ENCODE measurements at regions not wholly inside any gene's neighbourhood (a gene's known extent, or its start where the extent isn't known, plus 50 kb on each side); places are given as distances from the start of the nearest gene placed in this dataset.
"Not testable (repeated sequence)": the region's sequence is repeated elsewhere in the genome, so short reads cannot be mapped to it uniquely, and the experiment has no call there.

DNA sequence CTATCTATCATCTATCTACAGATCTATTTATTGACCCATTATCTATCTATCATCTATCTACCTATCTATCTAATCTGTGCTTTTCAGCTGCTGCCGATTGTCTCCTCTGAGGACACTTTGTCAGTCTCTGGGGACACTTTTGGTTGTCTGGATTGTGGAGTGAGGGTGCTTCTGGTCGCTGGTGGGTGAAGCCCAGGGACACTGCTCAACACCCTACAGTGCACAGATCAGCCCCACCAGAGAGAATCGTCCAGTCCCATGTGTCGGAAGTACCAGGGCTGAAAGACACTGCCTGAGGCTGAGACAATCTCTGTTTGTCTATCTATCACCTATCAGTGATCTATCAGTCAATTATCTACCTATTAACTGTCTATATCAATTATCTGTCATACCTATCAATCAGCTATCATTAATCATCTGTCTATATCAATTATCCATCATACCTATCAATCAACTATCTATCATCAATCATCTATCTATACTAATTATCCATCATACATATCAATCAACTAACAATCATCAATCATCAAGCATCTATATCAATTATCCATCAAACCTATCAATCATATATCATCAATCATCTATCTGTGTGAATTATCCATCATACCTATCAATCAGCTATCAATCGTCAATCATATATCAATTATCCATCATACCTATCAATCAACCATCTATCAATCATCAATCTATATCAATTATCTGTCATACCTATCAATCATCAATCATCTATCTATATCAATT lies 70.0 kb upstream of the PPP2R3B start:
- ATAC-seq (replicated peaks) = no peak
- Mint-ChIP-seq H3K27me3 (peaks cover 26% of the 10 kb centered on the region), H3K9me3 (peaks cover 6% of the 10 kb centered on the region), H3K36me3 (ENCODE audit: low read depth) (no peaks in the 10 kb centered on the region), H3K4me1 (peaks cover 6% of the 10 kb centered on the region), H3K27ac (no peak overlapping the region), H3K4me3 (no peak overlapping the region)

DNA sequence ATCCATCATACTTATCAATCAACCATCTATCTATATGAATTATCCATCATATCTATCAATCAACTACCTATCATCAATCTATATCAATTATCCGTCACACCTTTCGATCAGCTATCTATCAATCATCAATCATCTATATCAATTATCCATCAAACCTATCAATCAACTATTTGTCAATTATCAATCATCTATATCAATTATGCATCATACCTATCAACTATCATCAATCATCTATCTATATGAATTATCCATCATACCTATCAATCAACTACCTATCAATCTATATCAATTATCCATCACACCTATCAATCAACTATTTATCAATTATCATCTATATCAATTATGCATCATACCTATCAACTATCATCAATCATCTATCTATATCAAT lies 70.6 kb upstream of the PPP2R3B start:
- H3K27me3 Mint-ChIP-seq = peaks cover 22% of the 10 kb centered on the region
- peaks cover 12% of the 10 kb centered on the region for H3K9me3 Mint-ChIP-seq
- no peaks in the 10 kb centered on the region for H3K36me3 Mint-ChIP-seq (ENCODE audit: low read depth)
- no peak for ATAC-seq (replicated peaks)
- H3K4me3 Mint-ChIP-seq = no peak overlapping the region
- peaks cover 7% of the 10 kb centered on the region for H3K4me1 Mint-ChIP-seq
- no peak overlapping the region for H3K27ac Mint-ChIP-seq

DNA sequence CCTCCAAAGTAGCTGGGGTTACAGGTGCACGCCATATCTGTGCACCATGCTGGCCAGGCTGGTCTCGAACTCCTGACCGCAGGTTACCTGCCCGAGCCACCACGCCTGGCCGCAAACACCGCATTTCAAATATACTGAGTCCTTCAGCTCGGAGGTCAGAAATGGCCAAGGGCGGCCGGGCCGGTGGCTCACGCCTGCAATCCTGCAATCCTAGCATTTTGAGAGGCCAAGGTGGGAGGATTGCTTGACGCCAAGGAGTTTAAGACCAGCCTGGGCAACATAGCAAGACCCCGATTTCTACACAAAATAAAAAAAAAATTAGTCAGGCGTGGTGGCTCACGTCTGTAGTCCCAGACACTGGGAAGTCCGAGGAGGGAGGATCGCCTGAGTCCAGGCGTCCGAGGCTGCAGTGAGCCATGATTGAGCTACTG lies 71.9 kb upstream of the PPP2R3B start:
- Mint-ChIP-seq H3K9me3 (peaks cover 14% of the 10 kb centered on the region), H3K4me1 (peaks cover 7% of the 10 kb centered on the region), H3K27ac (no peak overlapping the region), H3K36me3 (ENCODE audit: low read depth) (no peaks in the 10 kb centered on the region), H3K4me3 (no peak overlapping the region), H3K27me3 (peaks cover 15% of the 10 kb centered on the region)
- no peak for ATAC-seq (replicated peaks)

DNA sequence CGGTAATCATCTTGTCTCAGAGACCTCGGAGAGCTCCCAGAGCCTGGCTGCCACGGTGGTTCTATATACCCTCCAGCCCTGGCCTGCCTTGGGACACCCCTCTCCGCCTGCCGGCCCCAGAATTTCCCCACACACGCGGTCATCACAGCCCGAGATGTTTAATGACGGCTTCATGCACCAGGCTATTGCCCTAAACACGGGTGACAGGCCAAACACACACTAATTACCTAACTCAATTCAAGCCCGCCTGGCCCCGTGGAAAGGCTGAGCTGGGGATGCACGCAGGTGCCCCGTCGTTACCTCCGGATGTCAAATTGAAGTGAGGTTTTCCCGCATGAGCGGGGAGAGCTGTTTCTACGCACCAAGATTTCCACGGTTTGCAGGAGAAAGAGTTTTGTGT lies 72.9 kb upstream of the PPP2R3B start:
- no peak overlapping the region for H3K27ac Mint-ChIP-seq
- peaks cover 15% of the 10 kb centered on the region for H3K27me3 Mint-ChIP-seq
- H3K9me3 Mint-ChIP-seq = peaks cover 14% of the 10 kb centered on the region
- H3K4me3 Mint-ChIP-seq = no peak overlapping the region
- peaks cover 7% of the 10 kb centered on the region for H3K4me1 Mint-ChIP-seq
- ATAC-seq (replicated peaks) = no peak
- H3K36me3 Mint-ChIP-seq (ENCODE audit: low read depth) = no peaks in the 10 kb centered on the region

DNA sequence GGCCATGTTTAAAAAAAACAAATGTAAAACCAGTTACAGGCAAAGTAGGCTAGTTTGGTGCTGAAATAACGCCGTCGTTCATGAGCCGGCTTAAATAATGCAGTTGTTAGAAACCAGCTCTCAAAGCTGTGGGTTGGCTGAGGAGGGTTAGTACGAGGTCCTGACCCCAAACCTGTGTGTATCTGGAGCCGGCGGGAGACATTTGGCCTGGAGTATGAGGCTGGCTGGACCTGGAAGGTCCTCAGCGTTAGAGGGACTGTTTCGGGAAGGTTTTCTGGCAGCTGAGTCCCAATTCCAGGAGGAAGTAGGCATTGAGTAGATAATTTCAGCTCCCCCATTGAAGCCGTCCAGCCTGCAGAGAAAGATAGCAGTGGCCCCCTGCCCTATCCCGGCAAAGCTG lies 73.4 kb upstream of the PPP2R3B start:
- ATAC-seq (replicated peaks) = no peak
- H3K4me3 Mint-ChIP-seq = no peak overlapping the region
- peaks cover 7% of the 10 kb centered on the region for H3K4me1 Mint-ChIP-seq
- peaks cover 14% of the 10 kb centered on the region for H3K9me3 Mint-ChIP-seq
- H3K27ac Mint-ChIP-seq = no peak overlapping the region
- H3K36me3 Mint-ChIP-seq (ENCODE audit: low read depth) = no peaks in the 10 kb centered on the region
- H3K27me3 Mint-ChIP-seq = peaks cover 15% of the 10 kb centered on the region

DNA sequence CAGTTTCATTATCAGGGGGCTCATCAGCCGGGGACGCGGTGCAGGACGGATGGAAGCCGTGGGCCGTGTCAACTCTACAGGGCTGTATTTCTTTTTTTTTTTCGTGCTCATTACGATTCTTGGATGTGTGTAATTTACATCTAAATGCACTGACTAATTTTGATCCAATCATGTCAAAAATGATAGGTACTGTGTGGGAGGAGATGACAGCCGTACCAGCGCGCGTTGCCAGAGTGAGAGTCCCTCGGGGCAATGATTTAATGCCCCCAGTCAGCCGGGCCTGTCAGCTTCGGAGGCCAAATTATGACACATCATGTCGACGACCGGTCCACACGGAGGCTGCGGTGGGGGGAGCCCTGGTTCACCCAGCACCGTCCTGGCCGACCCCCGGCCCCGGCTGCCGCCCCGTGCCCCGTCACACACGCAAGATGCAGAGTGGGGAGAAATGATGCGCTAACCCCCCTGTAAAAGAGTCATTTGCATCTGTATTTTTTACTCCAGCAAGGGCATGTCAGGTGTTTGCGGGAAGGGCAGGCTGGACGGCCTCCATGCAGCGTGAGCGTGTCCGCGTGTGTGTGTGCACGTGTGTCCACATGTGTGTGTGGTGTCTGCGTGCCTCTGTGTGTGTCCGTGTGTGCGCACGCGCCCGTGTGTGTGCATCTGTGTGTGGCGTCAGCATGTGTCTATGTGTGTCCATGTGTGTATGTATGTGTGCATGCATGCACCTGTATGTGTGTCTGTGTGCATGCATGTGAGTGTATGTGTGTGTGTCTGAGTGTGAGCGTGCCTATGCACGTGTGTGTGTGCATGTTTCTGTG lies 74.3 kb upstream of the PPP2R3B start:
- no peak overlapping the region for H3K27ac Mint-ChIP-seq
- H3K27me3 Mint-ChIP-seq = peaks cover 13% of the 10 kb centered on the region

DNA sequence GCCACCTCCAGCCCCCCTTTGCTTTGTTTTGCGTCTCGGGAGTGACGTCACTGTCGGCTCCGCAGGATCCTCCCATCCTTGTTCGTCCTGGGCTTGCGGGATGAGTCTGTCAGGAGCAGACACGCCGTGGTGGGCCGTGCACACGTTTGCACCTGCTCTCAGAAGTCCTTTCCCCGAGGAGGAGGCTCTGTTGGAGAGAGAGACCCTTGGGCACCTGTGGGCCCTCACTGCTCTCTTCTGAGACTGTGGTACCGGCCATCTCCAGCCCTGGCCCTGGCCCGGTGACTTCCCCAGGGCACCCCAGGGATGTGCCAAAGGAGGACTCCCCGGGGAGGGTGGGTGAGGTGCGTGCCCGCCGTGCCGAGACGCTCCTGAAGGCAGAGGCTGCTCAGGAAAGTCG lies 76.1 kb upstream of the PPP2R3B start:
- Mint-ChIP-seq H3K9me3 (peaks cover 14% of the 10 kb centered on the region), H3K36me3 (ENCODE audit: low read depth) (no peaks in the 10 kb centered on the region), H3K27ac (no peak overlapping the region), H3K4me3 (no peak overlapping the region), H3K27me3 (no peaks in the 10 kb centered on the region), H3K4me1 (peaks cover 7% of the 10 kb centered on the region)
- ATAC-seq (replicated peaks) = no peak

More for the DNA sequence above, 74.3 kb upstream of the PPP2R3B start:
- ATAC-seq (replicated peaks) = no peak
- Mint-ChIP-seq H3K9me3 (peaks cover 14% of the 10 kb centered on the region), H3K36me3 (ENCODE audit: low read depth) (no peaks in the 10 kb centered on the region), H3K4me1 (peaks cover 7% of the 10 kb centered on the region), H3K4me3 (no peak overlapping the region)

DNA sequence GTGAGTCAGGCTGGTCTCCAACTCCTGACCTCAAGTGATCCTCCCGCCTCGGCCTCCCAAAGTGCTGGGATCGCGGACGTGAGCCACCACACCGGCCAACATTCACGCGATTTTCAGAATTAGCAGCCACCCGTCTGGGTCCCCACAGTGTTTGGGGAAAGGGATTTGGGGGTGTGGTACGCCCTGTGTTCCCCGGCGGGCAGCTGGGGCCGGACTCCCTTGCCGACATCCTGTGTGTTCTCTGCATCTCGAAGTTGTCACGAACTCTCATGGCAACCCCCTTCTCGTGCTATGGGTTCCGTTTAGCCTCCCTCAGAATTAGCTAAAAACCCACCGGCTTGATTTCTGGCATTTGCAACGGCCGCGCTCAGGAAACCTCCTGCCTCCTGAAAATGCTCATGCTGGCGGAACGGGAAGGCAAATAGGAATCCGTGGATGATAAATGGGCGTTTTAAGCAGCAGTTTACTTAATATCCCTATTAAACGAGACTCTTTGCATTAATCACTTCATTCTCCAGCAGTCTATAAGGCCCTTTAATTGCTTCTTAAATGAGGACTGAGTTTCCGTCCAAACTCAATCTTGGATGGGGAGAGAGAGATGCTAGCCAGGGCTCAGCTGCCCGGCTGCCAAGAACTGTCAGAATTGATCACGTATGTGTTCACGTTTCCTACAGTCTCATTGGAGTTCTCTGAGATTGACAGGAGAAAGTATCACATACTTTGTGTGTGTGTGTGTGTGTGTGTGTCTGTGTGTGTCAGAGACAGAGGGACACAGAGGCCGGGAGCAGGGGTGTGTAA lies 78.9 kb upstream of the PPP2R3B start:
- Mint-ChIP-seq H3K36me3 (ENCODE audit: low read depth) (no peaks in the 10 kb centered on the region), H3K27me3 (no peaks in the 10 kb centered on the region), H3K4me3 (no peak overlapping the region), H3K4me1 (peaks cover 7% of the 10 kb centered on the region), H3K27ac (no peak overlapping the region), H3K9me3 (peaks cover 14% of the 10 kb centered on the region)
- no peak for ATAC-seq (replicated peaks)

DNA sequence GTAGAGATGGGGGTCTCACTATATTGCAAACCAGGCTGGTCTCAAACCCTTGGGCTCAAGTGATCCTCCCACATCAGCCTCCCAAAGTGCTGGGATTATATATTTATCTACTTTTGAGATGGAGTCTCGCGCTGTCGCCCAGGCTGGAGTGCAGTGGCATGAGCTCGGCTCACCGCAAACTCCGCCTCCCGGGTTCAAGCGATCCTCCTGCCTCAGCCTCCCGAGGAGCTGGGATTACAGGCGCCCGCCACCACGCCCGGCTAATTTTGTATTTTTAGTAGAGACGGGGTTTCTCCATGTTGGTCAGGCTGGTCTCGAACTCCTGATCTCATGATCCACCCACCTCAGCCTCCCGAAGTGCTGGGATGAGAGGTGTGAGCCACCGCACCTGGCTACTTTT lies 80.1 kb upstream of the PPP2R3B start:
- H3K4me3 Mint-ChIP-seq; H3K9me3 Mint-ChIP-seq; H3K36me3 Mint-ChIP-seq (ENCODE audit: low read depth); H3K27ac Mint-ChIP-seq; H3K4me1 Mint-ChIP-seq; H3K27me3 Mint-ChIP-seq; ATAC-seq (replicated peaks): not testable (repeated sequence)

DNA sequence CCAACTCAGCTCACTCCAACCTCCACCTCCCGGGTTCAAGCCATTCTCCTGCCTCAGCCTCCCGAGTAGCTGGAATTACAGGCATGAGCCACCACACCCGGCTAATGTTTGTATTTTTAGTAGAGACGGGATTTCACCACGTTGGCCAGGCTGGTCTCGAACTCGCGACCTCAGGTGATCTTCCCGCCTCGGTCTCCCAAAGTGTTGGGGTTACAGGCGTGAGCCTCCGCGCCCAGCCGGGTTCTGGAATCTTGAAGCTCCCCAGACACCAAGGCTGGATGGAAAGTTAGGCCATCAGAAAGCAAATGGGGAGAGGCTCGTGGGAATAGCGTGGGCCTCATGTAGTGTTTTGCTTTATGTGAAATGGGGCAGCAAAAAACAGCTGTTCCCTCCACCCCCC lies 81.0 kb upstream of the PPP2R3B start:
- ATAC-seq (replicated peaks); H3K36me3 Mint-ChIP-seq (ENCODE audit: low read depth); H3K27ac Mint-ChIP-seq; H3K9me3 Mint-ChIP-seq; H3K4me3 Mint-ChIP-seq; H3K4me1 Mint-ChIP-seq; H3K27me3 Mint-ChIP-seq: not testable (repeated sequence)

DNA sequence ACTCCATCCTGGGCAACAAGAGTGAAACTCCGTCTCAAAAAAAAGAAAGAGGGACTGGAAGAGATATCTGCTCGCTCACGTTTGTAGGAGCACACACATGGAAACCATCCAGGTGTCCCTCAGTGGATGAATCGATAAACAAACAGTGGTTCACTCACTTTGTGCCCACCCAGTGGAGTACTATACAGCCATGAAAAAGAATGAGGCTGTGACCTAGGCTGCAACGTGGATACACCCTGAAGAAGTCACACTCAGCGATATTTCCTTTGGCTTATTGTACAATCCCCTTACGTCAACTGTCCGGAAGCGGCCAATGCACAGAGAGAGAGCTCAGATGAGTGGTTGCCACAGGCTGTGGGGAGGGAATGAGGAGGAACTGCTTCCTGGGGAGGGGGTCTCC lies 82.3 kb upstream of the PPP2R3B start:
- ATAC-seq (replicated peaks) = no peak
- H3K4me3 Mint-ChIP-seq = no peak overlapping the region
- no peaks in the 10 kb centered on the region for H3K36me3 Mint-ChIP-seq (ENCODE audit: low read depth)
- no peak overlapping the region for H3K27ac Mint-ChIP-seq
- no peaks in the 10 kb centered on the region for H3K27me3 Mint-ChIP-seq
- H3K9me3 Mint-ChIP-seq = peaks cover 6% of the 10 kb centered on the region
- no peaks in the 10 kb centered on the region for H3K4me1 Mint-ChIP-seq

DNA sequence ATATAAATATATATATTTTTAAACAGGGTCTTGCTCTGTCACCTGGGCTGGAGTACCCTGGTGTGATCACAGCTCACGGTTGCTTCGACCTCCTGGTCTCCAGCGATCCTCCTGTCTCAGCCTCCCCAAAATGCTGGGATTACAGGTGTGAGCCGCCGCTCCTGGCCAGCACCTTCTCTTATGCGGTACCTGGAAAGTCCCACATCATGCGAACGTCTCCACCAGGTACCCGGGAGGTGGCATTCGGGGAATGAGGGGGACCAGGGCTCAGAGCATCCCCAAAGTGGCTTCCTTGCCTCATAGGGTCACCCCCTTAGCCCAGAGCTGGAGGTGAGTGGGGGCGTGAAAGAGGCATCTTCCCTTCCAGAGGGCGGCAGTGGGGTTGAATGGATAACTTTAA lies 84.0 kb upstream of the PPP2R3B start:
- Mint-ChIP-seq H3K27me3 (peaks cover 5% of the 10 kb centered on the region), H3K9me3 (peaks cover 6% of the 10 kb centered on the region), H3K4me3 (no peak overlapping the region), H3K36me3 (ENCODE audit: low read depth) (no peaks in the 10 kb centered on the region), H3K27ac (no peak overlapping the region), H3K4me1 (no peaks in the 10 kb centered on the region)
- ATAC-seq (replicated peaks) = no peak

DNA sequence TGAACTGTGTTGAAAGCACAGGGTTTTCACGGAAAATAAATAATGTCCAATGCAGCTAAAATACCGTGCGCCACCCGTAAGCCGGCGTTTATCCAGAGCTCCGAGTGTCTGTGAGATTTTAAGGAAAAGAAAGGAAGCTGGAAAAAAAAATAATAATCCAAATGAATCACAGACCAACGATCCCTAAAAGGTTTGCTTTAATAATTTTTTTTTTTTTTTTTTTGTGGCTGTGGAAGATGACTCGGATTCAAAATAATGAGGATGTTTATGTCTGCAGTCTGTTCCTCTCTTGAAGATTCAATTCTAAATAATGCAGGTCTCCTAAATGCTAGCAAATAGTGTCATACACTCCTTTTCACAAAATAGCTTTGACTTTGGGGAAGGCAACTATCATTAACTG lies 84.6 kb upstream of the PPP2R3B start:
- H3K4me1 Mint-ChIP-seq = no peaks in the 10 kb centered on the region
- H3K27me3 Mint-ChIP-seq = peaks cover 6% of the 10 kb centered on the region
- peaks cover 6% of the 10 kb centered on the region for H3K9me3 Mint-ChIP-seq
- no peaks in the 10 kb centered on the region for H3K36me3 Mint-ChIP-seq (ENCODE audit: low read depth)
- no peak overlapping the region for H3K4me3 Mint-ChIP-seq
- ATAC-seq (replicated peaks) = no peak
- no peak overlapping the region for H3K27ac Mint-ChIP-seq

DNA sequence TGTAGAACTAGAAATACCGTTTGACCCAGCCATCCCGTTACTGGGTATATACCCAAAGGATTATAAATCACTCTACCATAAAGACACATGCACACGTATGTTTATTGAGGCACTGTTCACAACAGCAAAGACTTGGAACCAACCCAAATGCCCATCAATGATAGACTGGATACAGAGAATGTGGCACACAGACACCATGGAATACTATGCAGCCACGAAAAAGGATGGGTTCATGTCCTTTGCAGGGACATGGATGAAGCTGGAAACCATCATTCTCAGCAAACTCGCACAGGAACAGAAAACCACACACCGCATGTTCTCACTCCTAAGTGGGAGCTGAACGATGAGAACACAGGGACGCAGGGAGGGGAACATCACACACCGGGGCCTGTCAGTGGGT lies 85.6 kb upstream of the PPP2R3B start:
- not testable (repeated sequence) for H3K9me3 Mint-ChIP-seq; H3K27ac Mint-ChIP-seq; ATAC-seq (replicated peaks); H3K4me1 Mint-ChIP-seq; H3K4me3 Mint-ChIP-seq; H3K27me3 Mint-ChIP-seq; H3K36me3 Mint-ChIP-seq (ENCODE audit: low read depth)
